ENCODE measurements at regions not wholly inside any gene's neighbourhood (a gene's known extent, or its start where the extent isn't known, plus 50 kb on each side); places are given as distances from the start of the nearest gene placed in this dataset.

DNA sequence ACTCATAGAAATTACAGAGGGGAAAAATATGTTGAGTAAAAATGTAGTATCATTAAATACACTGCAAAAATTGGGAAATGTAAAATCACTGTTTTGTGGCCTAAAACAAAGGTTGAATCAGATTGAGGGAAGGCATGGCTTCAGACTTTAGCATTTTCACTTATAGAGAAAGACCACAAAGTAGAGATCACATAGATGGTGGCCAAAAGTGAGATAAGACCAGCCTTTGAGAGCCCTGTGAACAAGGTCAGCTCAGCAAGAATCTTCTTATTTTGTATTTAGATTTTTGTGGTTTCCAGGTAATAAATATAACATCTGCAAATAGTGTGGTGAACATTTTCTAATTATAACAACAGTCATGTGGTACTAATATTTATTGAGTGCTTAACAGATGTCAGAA, 544.8 kb upstream of the DPPA4 start:
- H3K27me3 ChIP-seq (replicated peaks; ENCODE audit: insufficient read depth) = no peaks in the 10 kb centered on the region
- H3K36me3 ChIP-seq = no peaks in the 10 kb centered on the region
- intact Hi-C loops (cut with DNase I) = no loop called here
- H3K9me3 ChIP-seq = no peaks in the 10 kb centered on the region
- H3K27ac ChIP-seq = no peak overlapping the region
- DNase-seq (ENCODE audit: low spot score) = no peak
- TF ChIP-seq, protein P1, sequence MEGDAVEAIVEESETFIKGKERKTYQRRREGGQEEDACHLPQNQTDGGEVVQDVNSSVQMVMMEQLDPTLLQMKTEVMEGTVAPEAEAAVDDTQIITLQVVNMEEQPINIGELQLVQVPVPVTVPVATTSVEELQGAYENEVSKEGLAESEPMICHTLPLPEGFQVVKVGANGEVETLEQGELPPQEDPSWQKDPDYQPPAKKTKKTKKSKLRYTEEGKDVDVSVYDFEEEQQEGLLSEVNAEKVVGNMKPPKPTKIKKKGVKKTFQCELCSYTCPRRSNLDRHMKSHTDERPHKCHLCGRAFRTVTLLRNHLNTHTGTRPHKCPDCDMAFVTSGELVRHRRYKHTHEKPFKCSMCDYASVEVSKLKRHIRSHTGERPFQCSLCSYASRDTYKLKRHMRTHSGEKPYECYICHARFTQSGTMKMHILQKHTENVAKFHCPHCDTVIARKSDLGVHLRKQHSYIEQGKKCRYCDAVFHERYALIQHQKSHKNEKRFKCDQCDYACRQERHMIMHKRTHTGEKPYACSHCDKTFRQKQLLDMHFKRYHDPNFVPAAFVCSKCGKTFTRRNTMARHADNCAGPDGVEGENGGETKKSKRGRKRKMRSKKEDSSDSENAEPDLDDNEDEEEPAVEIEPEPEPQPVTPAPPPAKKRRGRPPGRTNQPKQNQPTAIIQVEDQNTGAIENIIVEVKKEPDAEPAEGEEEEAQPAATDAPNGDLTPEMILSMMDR (IDR thresholded peaks at IDR 0.05) = no peak
- no peak for TF ChIP-seq POLR2A (IDR thresholded peaks at IDR 0.05)
- TF ChIP-seq POLR2AphosphoS5 (IDR thresholded peaks at IDR 0.05) = no peak
- H3K4me3 ChIP-seq = no peak overlapping the region
- H3K4me1 ChIP-seq (replicated peaks) = no peaks in the 10 kb centered on the region

GRCh38 chr3:109887293-109887692, 549.9 kb upstream of the DPPA4 start:
- 98% methylated on average over 2 of the region's 2 CpGs for WGBS
- Histone ChIP-seq H3K4me1 (replicated peaks) (no peaks in the 10 kb centered on the region), H3K4me3 (no peak overlapping the region), H3K27me3 (replicated peaks; ENCODE audit: insufficient read depth) (no peaks in the 10 kb centered on the region), H3K9me3 (no peaks in the 10 kb centered on the region), H3K27ac (no peak overlapping the region), H3K36me3 (no peaks in the 10 kb centered on the region)
- intact Hi-C loops (cut with DNase I) = no loop called here
- DNase-seq (ENCODE audit: low spot score) = no peak
- no peak for TF ChIP-seq POLR2AphosphoS5 (IDR thresholded peaks at IDR 0.05)
- TF ChIP-seq, protein P1 (IDR thresholded peaks at IDR 0.05) = no peak

DNA sequence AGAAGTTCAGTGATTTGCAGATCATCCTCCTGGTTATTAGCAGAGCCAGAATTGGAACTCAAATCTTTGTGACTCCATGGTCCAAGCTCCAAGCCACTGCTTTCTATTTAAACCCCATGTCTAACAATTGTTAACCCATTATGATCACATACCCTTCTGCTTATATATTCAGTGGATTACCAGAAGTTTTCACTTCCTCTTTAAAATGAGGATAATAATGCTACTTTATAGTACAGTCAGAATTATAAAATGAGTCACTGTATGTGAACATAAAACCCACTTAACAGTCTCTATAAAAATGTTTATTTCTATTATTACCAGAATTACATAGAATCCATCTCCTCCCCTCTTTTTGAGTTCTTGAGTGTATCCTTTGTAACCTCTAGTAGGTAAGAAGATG, 550.7 kb upstream of the DPPA4 start:
- no peak for TF ChIP-seq POLR2AphosphoS5 (IDR thresholded peaks at IDR 0.05)
- TF ChIP-seq, protein P1 (IDR thresholded peaks at IDR 0.05) = no peak
- no peak for TF ChIP-seq POLR2A (IDR thresholded peaks at IDR 0.05)
- intact Hi-C loops (cut with DNase I) = no loop called here

GRCh38 chr3:109897734-109898133, 560.4 kb upstream of the DPPA4 start:
- 26% methylated on average over 1 of the region's 1 CpG for WGBS
- TF ChIP-seq, protein P1 (IDR thresholded peaks at IDR 0.05) = no peak
- TF ChIP-seq POLR2AphosphoS5 (IDR thresholded peaks at IDR 0.05) (no peak), POLR2A (IDR thresholded peaks at IDR 0.05) (no peak)
- no peaks in the 10 kb centered on the region for H3K4me1 ChIP-seq (replicated peaks)
- no peaks in the 10 kb centered on the region for H3K36me3 ChIP-seq
- H3K4me3 ChIP-seq = no peak overlapping the region
- H3K27me3 ChIP-seq (replicated peaks; ENCODE audit: insufficient read depth) = no peaks in the 10 kb centered on the region
- H3K9me3 ChIP-seq = no peaks in the 10 kb centered on the region
- intact Hi-C loops (cut with DNase I) = no loop called here
- no peak overlapping the region for H3K27ac ChIP-seq
- no peak for DNase-seq (ENCODE audit: low spot score)

More for the DNA sequence above, 550.7 kb upstream of the DPPA4 start:
- no peaks in the 10 kb centered on the region for H3K9me3 ChIP-seq
- H3K4me3 ChIP-seq = no peak overlapping the region
- DNase-seq (ENCODE audit: low spot score) = no peak
- H3K4me1 ChIP-seq (replicated peaks) = no peaks in the 10 kb centered on the region
- H3K27ac ChIP-seq = no peak overlapping the region
- no peaks in the 10 kb centered on the region for H3K27me3 ChIP-seq (replicated peaks; ENCODE audit: insufficient read depth)
- H3K36me3 ChIP-seq = no peaks in the 10 kb centered on the region

DNA sequence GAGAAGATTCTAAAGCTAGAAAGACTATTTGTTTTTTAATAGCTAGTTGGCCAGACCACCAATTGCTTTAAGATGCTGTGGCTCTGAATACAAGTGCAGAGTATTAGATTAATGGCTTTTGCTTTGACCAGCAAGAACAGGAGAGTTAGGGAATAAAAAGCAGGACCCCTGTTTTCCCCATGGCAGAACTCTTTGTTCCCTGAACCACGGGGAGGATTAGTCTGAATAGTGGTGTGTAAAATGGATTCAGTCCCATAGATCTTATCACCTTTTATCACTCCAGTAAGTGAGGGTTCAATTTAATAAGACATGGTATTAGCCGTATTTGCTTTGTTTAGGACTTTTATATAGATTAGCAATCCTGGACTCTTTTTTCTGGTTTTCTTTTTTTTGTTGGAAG, 562.6 kb upstream of the DPPA4 start:
- no peak overlapping the region for H3K4me3 ChIP-seq
- no peaks in the 10 kb centered on the region for H3K36me3 ChIP-seq
- intact Hi-C loops (cut with DNase I) = no loop called here
- no peak for TF ChIP-seq POLR2AphosphoS5 (IDR thresholded peaks at IDR 0.05)
- TF ChIP-seq POLR2A (IDR thresholded peaks at IDR 0.05) = no peak
- TF ChIP-seq, protein P1 (IDR thresholded peaks at IDR 0.05) = no peak
- no peak for DNase-seq (ENCODE audit: low spot score)
- no peaks in the 10 kb centered on the region for H3K9me3 ChIP-seq
- 8% methylated on average over 2 of the region's 2 CpGs for WGBS
- H3K27me3 ChIP-seq (replicated peaks; ENCODE audit: insufficient read depth) = no peaks in the 10 kb centered on the region
- no peak overlapping the region for H3K27ac ChIP-seq
- no peaks in the 10 kb centered on the region for H3K4me1 ChIP-seq (replicated peaks)

All from prostate gland (tissue), 2 donors.